ENCODE measurements at regions not wholly inside any gene's neighbourhood (a gene's known extent, or its start where the extent isn't known, plus 50 kb on each side); places are given as distances from the start of the nearest gene placed in this dataset.

DNA sequence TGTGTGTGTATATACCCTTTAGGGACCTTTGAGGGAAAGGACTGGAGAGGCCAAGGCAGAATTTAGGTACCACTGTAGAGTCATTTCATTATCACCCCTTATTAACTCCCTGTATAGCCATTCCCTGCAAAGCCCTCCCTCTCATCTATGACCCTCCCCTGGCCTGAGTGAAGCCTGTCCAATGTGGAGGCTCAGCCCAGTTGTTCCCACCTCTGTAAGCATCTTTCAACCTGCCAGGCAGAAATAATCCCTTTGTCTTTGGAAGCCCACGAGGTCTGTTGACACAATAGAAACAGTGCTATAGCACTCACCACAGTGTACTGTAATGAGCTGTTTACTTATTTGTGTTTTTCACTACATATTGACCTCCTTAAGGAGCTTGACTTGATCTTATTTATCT is 88.5 kb upstream of the SEMA6A start:
- FAIRE-seq = no peak

DNA sequence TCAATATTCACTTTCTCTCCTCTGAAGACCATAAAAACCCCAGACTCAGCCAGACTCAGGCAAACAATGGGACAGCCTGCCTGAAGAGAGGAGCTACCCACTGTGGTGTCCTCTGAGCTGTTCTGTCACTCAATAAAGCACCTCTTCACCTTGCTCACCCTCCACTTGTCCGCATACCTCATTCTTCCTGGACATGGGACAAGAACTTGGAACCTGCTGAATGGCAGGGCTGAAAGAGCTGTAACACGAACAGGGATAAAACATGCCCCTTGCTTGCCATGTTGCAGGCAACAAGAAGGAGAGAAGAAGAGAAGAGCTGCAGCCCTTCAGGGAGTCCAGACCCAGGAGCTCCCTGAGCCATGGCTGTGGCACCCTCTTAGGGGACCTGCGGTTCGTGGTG is 86.8 kb upstream of the SEMA6A start:
- FAIRE-seq = no peak
- DNase-seq (ENCODE audit: insufficient read length, low spot score) = no peak

More for the DNA sequence above, 88.5 kb upstream of the SEMA6A start:
- DNase-seq (ENCODE audit: insufficient read length, low spot score) = no peak

DNA sequence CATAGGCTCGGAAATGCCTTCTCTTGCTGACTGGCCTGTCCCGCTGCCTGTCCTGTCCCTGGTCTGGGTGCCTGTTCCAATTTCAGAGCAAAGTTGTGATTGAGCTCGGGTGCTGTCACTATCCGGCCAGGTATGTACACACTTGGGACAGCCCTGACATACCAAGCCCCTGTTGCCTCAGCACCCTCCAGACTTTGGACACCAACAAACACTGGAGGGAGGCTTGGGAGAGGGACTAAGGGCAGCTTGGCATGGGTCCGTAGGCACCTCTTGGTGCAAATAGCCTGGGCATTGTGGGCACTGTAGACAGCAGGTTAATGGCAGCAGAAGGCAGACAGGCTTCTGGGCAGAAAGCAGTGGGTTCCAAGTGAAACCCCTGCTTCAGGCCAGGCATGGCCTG is 86.3 kb upstream of the SEMA6A start:
- no peak for DNase-seq (ENCODE audit: insufficient read length, low spot score)
- FAIRE-seq = no peak

DNA sequence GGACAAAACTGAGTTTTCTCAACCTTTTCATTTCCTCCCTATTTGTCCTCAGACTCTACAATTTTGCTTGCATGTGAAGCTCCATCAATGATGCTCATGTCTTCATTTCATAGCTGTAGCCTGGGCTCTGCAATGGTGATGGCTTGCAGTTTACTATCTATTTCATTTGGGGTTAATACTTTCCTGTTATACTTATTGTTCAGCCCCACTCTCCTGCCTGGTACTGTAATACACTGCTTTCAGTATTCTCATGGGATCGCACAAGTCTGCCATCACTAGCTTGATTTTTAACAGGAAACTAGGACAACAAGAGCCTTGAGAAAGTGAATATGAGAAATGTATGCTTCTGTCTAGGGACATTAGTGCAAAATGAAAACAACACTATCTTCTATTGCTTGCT is 84.2 kb upstream of the SEMA6A start:
- peak; percentile 35 for FAIRE-seq

DNA sequence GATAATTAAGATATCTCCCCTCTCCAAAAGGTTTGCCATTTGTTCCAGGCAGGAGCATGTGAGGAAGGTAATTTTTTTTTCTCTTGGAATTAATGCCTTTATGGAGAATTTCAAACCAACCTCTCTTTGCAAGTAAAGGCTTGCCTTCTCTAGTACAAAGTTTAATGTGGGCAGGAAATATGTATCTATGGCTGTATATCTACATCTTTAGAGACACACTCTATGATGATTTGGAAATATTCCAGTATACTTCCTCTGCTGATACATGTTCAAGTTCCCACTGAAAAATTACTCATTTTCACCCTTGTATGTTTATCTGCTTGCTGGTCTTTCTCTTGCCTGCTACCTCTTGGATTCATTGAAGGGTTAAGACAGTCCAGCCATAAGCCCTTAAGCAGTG is 83.5 kb upstream of the SEMA6A start:
- DNase-seq (ENCODE audit: insufficient read length, low spot score) (no peak), FAIRE-seq (no peak)

More for the DNA sequence above, 84.2 kb upstream of the SEMA6A start:
- no peak for DNase-seq (ENCODE audit: insufficient read length, low spot score)

DNA sequence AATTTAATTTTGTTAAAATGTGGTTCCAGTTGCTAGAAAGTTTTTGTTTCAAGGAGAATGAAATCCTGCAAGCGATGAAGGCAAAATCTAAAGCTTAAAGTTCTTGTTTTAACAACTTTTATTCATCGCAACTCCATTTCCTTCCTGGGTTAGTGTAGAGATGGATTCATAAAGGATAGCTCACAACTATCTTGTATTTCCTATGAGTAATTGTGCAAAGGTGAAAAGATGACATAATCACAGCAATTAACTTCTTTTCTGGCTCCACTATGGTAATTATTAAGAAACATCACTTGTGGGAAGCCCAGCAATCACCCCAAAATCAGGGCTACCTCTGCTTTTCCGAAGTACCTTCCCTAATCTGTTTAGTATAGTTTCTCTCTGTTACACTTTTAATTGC is 80.8 kb upstream of the SEMA6A start:
- DNase-seq (ENCODE audit: insufficient read length, low spot score) (no peak), FAIRE-seq (no peak)

DNA sequence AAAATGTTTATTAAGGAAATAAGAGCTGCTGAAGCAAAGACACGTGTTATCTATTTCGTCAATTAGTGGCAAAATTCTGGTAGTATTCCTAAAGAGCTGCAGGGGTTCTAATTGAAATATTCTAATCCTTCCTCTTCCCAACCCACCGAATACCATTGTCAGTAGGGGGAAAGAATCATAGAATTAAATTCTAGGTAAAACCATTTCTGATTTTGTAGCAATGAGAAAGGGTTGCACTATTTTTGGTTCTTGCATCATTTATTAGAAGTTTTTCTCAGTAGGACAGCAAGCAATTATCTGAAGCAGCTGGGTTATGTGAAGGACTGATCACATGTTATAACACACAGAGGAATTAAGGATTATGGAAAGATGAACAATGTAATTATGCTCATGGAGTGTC is 80.3 kb upstream of the SEMA6A start:
- FAIRE-seq (no peak), DNase-seq (ENCODE audit: insufficient read length, low spot score) (no peak)

DNA sequence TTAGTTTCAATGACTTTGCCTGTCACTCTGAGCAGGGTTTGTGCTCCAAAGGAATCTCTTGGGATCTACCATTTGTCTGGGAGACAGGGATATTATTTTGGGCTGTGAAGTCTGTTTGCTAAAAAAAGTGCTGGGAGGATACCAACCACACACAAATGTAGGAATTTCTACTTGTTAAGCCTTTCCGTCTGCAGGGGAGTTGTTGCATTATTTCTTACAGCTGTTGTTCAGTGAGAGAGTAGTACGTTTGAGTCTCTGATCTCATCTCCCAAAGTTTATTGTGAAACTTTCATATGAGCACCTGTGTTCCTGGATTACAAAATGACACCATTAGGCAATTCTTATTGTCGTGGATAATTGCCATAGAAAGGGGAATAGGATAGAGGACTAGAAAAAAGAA is 78.3 kb upstream of the SEMA6A start:
- no peak for DNase-seq (ENCODE audit: insufficient read length, low spot score)
- no peak for FAIRE-seq

DNA sequence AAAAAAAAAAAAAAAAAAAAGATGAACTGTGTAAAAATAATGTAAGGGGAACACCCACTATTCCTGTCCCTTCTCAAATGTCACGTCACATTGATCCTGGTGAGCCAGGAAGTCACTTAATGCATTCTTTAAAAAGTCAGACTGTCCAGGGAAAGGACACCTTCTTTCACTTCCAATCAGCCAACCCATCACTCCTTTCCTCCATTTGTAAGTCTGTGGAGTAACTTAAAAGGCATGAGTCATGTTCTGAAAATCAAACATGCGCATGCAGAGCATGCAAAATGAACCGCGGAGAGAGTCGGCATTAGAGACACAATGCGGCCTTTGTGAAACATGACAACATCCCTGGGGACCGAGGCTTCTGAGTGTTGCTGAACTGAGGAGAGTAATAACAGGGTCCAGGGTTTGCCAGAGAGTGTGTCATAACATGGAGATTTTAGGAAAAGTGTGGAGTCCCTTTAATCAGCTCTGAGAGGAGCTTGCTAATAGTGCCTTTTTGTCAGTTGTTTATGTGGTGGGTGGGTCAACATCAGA is 77.6 kb upstream of the SEMA6A start:
- DNase-seq (ENCODE audit: insufficient read length, low spot score) (no peak), FAIRE-seq (peak; percentile 68)

DNA sequence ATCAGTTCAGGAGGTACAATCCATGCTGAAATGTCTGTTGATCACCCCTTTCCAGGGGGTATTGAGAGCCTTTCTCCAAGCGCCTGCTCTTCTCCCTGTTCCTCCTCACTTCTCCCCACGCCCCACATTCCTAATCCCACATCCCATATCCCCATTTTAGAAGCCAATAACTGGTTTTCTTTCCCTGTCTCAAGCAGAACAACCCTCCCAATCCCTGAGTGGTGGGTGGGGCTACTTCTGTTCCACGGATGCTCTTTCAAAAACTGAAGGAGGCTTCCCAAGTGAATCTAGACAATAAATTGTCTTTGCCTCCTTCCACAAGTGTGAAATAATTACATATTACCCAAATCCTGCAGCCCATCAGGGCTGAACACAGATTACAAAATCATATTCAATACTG is 77.0 kb upstream of the SEMA6A start:
- FAIRE-seq = no peak

DNA sequence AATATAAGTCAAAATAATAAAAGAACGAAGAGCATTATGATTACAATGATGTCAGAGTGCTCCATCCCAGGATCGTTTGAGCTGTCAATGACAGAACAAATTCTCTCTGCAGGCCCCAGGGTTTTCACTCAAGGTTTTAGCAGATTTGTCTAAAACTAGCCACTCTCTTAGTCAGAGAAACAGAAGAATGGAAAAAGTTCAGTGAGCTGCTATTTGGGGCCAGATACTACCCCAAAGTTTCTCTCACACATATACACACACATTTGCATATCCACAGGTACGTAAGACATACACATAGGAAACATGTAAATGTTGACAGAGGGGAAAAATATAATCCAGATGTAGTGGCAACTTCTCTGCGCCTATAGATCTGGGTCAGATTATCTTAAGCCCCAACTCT is 76.3 kb upstream of the SEMA6A start:
- no peak for DNase-seq (ENCODE audit: insufficient read length, low spot score)
- no peak for FAIRE-seq

More for the DNA sequence above, 77.0 kb upstream of the SEMA6A start:
- no peak for DNase-seq (ENCODE audit: insufficient read length, low spot score)

DNA sequence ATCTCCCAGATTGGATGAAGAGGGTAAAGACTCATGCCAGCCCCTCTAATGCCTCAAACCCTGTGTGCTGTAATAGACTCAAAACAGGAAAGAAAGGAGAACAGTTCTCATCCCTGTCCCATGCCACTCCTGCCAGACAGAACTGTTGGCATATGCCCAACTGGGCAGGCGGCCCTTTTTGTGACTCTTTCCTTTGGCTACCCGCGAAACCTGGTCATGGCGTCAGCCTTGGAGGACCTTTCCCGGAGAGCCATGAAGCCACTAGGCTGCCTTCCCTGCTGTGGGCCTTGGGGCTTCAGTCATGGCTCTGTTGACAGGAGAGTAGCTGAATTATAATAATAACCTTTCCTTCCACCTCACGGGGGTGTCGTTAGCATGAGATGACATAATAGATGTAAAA is 75.9 kb upstream of the SEMA6A start:
- DNase-seq (ENCODE audit: insufficient read length, low spot score) = no peak
- no peak for FAIRE-seq

DNA sequence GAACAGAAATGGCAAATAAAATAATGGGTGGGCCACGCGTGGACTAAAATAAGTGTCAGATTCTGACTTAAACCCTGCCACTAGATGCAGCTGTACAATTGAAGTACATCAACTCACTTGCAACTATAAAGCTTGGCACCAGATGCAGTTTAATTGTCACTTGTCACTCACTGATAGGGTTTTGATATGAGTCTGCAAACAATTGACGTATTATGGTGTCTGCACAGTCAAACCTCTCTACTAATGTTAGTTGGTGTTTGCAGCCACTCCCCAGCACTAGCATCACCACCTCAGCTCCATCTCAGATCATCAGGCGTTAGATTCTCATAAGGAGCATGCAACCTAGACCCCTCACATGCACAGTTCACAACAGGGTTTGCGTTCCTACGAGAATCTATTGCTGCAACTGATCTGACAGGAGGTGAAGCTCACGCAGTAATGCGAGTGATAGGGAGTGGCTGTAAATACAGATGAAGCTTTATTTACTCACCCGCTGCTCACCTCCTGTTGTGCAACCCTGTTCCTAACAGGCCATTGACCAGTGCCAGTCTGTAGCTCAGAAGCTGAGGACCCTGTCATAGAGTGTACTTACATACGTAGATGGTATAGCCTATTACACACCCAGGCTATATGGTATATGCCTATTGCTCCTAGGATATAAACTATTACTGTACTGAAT is 72.1 kb upstream of the SEMA6A start:
- FAIRE-seq (no peak), DNase-seq (ENCODE audit: insufficient read length, low spot score) (no peak)

DNA sequence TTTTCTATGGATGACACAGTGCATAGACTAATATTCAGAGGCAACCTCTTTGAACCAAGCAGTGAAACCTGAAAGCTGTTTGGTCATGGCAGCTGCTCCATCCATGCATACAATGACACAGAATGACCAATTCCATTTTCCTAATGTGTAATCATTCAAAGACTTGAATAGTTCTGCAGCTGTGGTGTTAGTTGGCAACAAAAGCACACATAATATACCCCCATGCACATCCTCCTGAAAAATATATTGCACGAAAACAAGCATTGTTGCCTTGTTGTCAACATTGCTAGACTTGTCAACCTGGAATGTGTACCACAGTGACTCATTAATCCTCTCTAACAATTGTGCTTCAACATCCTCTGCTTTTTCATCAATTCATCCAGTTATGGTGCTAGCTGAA is 71.0 kb upstream of the SEMA6A start:
- FAIRE-seq (peak; percentile 44), DNase-seq (ENCODE audit: insufficient read length, low spot score) (no peak)

DNA sequence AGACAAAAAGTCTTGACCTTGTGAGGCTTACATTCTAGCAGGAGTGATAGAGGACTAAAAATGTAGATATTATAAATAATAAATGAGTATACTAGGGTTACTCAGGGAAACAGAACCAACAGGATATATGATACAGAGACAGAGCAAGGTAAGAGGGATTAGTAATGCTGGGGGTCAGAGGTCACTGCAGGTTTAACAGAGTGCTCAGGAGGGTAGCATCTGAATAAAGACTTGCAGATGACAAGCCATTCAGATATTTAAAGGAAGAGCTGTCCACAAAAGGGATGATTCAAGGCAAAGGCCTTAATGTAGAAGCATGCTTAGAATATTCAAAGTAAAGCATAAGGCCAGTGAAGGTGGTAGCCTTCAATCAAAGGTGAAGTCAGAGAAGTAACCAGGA is 65.6 kb upstream of the SEMA6A start:
- DNase-seq (ENCODE audit: insufficient read length, low spot score) (no peak), FAIRE-seq (no peak)

DNA sequence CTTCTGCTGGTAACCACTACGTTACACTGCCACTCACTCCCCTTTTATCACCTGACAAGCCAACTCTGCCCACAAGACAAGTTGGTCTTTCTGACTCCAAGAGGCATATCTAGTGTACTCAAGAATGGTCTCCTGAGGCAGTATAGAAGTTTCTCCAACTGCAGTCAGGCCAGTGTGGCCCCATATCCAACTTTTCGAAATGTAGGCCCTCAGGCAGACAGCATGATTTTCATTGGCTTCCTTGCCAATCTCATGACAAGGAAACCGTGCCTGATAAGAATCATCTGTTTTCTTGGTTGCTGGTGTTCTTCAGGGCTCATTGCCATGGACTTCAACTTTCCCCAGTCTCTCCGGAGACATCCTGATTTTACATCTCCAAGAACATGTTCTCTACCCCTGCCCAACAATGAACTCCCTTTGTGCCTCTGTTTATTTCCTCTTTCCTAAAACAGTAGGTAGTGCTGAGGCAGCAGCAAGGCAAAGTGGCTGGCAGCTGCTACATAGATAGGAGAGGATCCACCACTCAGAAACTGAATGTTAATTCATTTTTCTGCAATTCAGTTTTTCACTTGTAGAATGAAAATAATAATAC is 62.6 kb upstream of the SEMA6A start:
- DNase-seq (ENCODE audit: insufficient read length, low spot score) (no peak), FAIRE-seq (no peak)

DNA sequence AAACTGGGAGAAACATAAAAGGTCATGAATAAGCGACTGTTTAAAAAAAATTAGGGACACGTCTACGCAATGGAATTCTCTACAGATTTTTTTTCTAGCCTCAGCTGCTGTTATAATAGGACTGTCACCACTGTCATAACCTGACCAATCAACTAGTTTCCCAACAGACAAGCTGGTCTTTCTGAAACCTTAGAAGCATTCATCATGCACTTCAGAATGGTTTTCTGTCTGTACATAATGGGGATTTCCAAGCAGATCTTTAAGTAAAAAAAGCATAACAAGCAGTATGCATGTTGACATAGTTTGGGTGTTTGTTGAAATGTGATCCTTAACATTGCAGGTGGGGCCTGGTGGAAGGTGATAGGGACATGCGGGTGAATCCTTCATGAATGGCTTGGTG is 58.3 kb upstream of the SEMA6A start:
- FAIRE-seq (peak; percentile 48), DNase-seq (ENCODE audit: insufficient read length, low spot score) (no peak)

DNA sequence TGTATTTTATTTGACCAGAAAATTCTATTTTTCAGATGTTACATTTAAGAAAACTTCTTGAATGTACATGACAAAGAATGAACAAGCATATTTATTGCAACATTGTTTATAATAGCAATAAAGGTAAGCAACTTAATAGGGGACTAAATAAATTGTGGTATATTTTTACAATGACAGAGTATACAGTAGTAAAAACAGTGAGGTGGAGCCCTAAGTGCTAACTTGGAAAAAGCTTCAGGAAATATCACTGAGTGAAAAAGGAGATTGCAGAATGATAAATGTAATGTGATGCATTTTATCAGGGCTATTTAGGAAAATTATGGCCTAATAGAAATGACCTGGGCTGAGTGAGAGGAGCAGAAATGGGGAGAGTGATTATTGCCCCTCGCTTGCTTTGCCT is 56.5 kb upstream of the SEMA6A start:
- DNase-seq (ENCODE audit: insufficient read length, low spot score) = no peak
- no peak for FAIRE-seq

DNA sequence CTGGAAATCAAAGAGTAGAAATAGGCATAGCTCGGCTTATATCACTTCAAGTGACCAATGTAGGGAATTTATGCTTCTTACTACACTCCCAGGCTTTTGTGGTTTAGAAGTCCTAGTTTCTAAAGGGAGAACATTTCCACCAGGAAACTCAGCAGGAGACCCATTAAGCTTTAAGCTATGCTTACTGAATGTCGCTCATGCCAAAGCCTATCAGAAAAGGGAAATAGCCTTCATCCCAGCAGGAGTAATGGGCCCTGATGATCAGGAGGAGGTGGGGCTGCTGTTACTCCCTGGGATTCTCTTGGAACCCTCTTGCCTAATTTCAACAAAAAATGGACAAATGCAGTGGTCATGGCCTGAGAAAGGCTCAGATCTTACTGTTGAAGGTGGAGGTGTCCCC is 54.5 kb upstream of the SEMA6A start:
- DNase-seq (ENCODE audit: insufficient read length, low spot score) (no peak), FAIRE-seq (no peak)

DNA sequence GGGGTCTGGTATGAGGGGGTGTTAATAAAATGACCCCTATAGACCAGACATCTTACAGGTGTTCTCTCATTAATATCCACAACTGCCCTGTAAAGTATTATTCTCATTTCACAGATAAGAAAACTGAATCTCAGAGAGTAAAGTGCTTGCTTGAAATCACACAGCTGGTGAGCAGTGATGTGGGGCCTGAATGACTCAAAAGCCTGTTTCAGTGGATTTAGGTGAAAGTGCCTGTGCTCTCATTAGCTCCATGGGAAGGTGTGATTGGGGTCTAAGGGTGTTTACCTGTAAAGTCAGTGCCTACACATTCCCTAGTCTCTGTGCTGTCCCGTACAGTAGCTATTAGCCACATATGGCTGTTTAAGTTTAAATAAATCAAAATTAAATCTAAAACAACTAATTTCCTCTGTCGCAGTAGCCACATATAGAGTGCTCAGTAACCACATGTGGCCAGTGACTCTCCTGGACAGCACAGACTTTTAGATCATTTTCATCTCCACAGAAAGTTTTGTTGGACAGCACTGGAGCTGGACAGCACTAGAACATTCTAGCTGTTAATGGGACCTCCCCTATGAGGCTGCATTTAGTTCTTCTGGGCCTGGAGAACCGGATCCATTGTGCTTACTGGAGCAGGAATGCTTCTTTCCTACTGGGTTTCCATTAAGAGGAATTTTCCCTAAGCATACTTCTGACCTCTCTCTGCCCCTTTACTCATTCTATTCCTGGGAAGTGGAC is 52.5 kb upstream of the SEMA6A start:
- DNase-seq (ENCODE audit: insufficient read length, low spot score) = no peak
- peak; percentile 40 for FAIRE-seq

DNA sequence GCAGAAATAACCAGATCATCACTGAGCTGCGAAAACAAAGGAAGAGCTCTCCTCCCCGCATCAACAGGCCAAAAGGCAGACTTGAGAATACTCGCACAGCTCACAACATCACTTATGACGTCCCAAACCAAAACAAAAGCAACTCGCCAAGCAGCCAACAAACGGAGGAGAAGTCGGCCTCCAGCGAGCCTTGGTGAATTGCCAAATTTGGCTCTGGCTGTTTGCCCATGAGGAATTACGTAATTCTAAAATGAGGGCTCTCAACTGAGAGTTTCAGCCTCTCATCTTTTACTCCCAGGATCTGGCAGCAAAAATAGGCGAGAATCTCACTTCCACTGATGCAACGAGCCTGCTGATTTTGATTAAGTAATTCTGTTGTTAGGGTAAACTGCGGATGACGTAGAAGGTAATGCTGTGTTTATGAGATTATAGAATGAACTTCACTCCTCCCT is 51.7 kb upstream of the SEMA6A start:
- FAIRE-seq (no peak), DNase-seq (ENCODE audit: insufficient read length, low spot score) (no peak)
